ENCODE measurements at regions not wholly inside any gene's neighbourhood (a gene's known extent, or its start where the extent isn't known, plus 50 kb on each side); places are given as distances from the start of the nearest gene placed in this dataset.
"Not testable (repeated sequence)": the region's sequence is repeated elsewhere in the genome, so short reads cannot be mapped to it uniquely, and the experiment has no call there.

DNA sequence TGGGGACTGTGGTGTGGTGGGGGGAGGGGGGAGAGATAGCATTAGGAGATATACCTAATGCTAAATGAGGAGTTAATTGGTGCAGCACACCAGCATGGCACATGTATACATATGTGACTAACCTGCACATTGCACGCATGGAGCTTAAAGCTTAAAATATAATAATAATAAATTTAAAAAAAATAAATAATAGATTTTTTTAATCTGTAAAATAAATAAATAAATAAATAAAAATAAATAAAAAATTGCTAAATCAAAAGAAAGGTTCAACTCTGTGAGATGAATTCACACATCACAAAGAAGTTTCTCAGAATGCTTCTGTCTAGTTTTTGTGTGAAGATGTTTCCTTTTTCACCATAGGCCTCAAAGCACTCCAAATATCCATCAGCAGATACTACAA is 1793.7 kb downstream of the UQCRFS1 start:
- H2AFZ ChIP-seq (ENCODE audit: insufficient read depth, low read depth, low read length, poor library complexity, severe bottlenecking); CTCF ChIA-PET; H3K79me2 ChIP-seq (ENCODE audit: control insufficient read depth, insufficient read depth, low read length); H4K20me1 ChIP-seq (ENCODE audit: control insufficient read depth, insufficient read depth, low read length, poor library complexity, severe bottlenecking); ATAC-seq (ENCODE audit: low read depth); H3K9ac ChIP-seq (ENCODE audit: low read length); H3K4me1 Mint-ChIP-seq; H3K4me3 Mint-ChIP-seq; H3K4me2 ChIP-seq (replicated peaks; ENCODE audit: low read depth, low read length, poor library complexity, severe bottlenecking); H3K27ac ChIP-seq (ENCODE audit: low read length in 2 of 2); DNase-seq; H3K36me3 ChIP-seq (replicated peaks in 1 of 2; ENCODE audit: control extremely low read depth in 1 of 2, control insufficient read depth in 1 of 2, extremely low read depth in 1 of 2, insufficient read depth in 2 of 2, low read length in 1 of 2); H3K27me3 Mint-ChIP-seq; H3K4me1 ChIP-seq (ENCODE audit: control insufficient read depth in 2 of 2, insufficient read depth in 2 of 2, low read length in 2 of 2); H3K27ac Mint-ChIP-seq; H3K4me3 ChIP-seq (ENCODE audit: control extremely low read depth in 1 of 5, extremely low read depth in 1 of 5, insufficient read depth in 1 of 5, low read depth in 2 of 5, low read length in 4 of 5); H3K9me3 ChIP-seq (ENCODE audit: control extremely low read depth in 1 of 3, control insufficient read depth in 2 of 3, insufficient read depth in 1 of 3, low read length in 2 of 3); POLR2A ChIA-PET; H3K27me3 ChIP-seq (replicated peaks in 1 of 4; ENCODE audit: control extremely low read depth in 1 of 4, control insufficient read depth in 3 of 4, insufficient read depth in 4 of 4, low read length in 3 of 4); intact Hi-C loops (cut with micrococcal nuclease): not testable (repeated sequence)
- H3K9me3 Mint-ChIP-seq (ENCODE audit: insufficient read depth), result peaks cover 10% of the 10 kb centered on the region
- no CpG with 5 or more reads among the region's 1 CpG for WGBS (ENCODE audit: insufficient coverage)

DNA sequence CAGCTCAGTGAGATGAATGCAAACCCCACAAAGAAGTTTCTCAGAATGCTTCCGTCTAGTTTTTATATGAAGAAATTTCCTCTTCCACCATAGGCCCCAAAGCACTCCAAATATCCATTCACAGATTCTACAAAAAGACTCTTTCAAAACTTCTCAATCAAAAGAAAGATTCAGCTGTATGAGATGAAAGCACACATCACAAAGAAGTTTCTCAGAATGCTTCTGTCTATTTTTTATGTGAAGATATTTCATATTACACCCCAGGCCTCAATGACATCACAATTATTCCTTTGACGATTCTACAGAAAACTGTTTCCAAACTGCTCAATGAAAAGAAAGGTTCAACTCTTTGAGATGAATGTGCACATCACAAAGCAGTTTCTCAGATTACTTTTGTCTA is 1819.4 kb downstream of the UQCRFS1 start:
- Mint-ChIP-seq H3K27me3 (no peaks in the 10 kb centered on the region), H3K4me1 (no peaks in the 10 kb centered on the region), H3K9me3 (ENCODE audit: insufficient read depth) (peaks cover 39% of the 10 kb centered on the region), H3K27ac (no peak overlapping the region), H3K4me3 (no peak overlapping the region)
- Histone ChIP-seq H3K9me3 (ENCODE audit: control extremely low read depth in 1 of 3, control insufficient read depth in 2 of 3, insufficient read depth in 1 of 3, low read length in 2 of 3) (peaks cover 4 to 12% (median 6%) of the 10 kb centered on the region in 3 donors), H3K9ac (ENCODE audit: low read length) (no peak overlapping the region), H3K4me1 (ENCODE audit: control insufficient read depth in 2 of 2, insufficient read depth in 2 of 2, low read length in 2 of 2) (no peaks in the 10 kb centered on the region), H3K4me3 (ENCODE audit: control extremely low read depth in 1 of 5, extremely low read depth in 1 of 5, insufficient read depth in 1 of 5, low read depth in 2 of 5, low read length in 4 of 5) (no peak overlapping the region), H3K27ac (ENCODE audit: low read length in 2 of 2) (no peak overlapping the region), H2AFZ (ENCODE audit: insufficient read depth, low read depth, low read length, poor library complexity, severe bottlenecking) (no peak overlapping the region), H3K27me3 (replicated peaks in 1 of 4; ENCODE audit: control extremely low read depth in 1 of 4, control insufficient read depth in 3 of 4, insufficient read depth in 4 of 4, low read length in 3 of 4) (no peaks in the 10 kb centered on the region), H3K79me2 (ENCODE audit: control insufficient read depth, insufficient read depth, low read length) (no peaks in the 10 kb centered on the region), H3K36me3 (replicated peaks in 1 of 2; ENCODE audit: control extremely low read depth in 1 of 2, control insufficient read depth in 1 of 2, extremely low read depth in 1 of 2, insufficient read depth in 2 of 2, low read length in 1 of 2) (no peaks in the 10 kb centered on the region), H3K4me2 (replicated peaks; ENCODE audit: low read depth, low read length, poor library complexity, severe bottlenecking) (no peak overlapping the region), H4K20me1 (ENCODE audit: control insufficient read depth, insufficient read depth, low read length, poor library complexity, severe bottlenecking) (no peaks in the 10 kb centered on the region)
- ATAC-seq (ENCODE audit: low read depth), result no peak
- DNase-seq, result no peak
- intact Hi-C loops (cut with micrococcal nuclease), result no loop called here
- ChIA-PET POLR2A (no interaction called here), CTCF (no interaction called here)
- WGBS (ENCODE audit: insufficient coverage), result 100% methylated on average over 2 of the region's 2 CpGs
- TF ChIP-seq CTCF (IDR thresholded peaks at IDR 0.05), result no peak
- TF ChIP-seq EZH2 (IDR thresholded peaks at IDR 0.05; ENCODE audit: borderline replicate concordance, insufficient read depth, low read depth, low read length, poor library complexity, severe bottlenecking), result no peak
